GM20431 (cell line): ENCODE measurements at regions not wholly inside any gene's neighbourhood (a gene's known extent, or its start where the extent isn't known, plus 50 kb on each side); places are given as distances from the start of the nearest gene placed in this dataset.

Experiments
- in situ Hi-C: fragments of 300-500 bp; cut with MseI, MboI; formaldehyde crosslinking; loops from one replicate; pipeline ENCODE4 v1.15.0; 2020; ENCODE audit warnings: low sequenced_read_pairs; ENCODE audit not compliant: unreplicated experiment

DNA sequence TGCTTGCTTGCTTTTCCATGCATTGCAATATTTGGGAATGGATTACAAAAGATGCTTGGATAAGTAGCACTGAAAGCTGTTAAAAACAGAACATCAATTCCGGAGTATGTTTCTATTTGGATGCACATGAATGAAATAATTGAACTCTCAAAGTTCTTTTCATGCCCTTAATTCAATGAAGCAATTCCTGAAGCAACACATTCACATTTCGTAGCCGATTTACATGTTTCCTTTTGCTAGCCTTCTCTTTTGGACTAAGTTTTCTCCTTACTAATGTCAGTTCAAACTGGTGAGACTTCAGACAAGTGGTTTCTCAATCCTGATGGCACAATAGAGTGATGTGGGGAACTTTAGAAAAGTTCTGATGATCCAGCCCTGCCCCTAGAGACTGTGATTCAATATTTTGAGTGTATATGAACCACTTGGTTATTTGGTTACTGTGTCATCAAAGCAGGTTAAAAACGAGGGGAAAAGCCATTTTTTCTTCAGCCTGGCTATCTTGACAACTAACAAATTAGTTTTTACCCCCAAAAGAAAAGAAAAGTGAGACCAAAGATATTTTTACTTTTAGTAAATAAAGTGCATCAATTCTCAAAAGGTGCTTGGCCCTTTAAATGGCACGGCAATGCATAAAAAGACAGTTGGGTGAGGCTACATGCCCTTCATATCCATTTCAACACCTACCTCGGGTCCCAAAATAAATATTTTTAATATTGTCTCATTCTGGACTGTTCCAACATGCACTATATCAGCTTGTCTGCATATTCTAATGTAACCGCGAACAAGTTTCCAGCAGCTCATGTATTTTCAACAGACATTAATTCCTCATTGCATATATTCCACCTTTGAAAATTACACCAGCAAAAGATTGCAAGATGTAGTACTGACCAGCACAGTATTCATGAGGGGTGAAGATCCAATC, 90.1 kb upstream of the RPL34 start:
- in situ Hi-C loops = no loop called here

GRCh38 chr4:108529102-108529501, 91.3 kb upstream of the RPL34 start:
- in situ Hi-C loops = no loop called here

GRCh38 chr4:108527723-108528122, 92.7 kb upstream of the RPL34 start:
- in situ Hi-C loops = no loop called here

DNA sequence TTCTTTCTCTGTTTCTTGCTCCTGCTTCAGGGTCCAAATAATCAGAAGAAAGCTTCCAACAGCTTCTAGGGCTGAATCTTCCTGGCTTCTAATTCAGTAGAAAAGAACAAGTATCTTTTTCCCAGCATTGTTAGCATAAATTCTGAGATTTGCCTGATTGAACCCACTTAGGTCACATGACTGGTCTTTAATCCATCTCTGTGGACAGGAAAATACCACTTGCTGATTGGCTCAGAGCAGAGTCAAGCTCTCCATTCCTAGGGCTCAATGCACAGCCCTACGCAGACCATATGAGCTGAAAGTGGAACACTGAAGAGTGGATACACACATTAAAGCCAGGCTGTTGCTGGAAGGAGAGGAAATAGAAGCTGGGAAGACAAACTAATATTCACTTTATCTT, 99.6 kb upstream of the RPL34 start:
- in situ Hi-C loops = no loop called here

DNA sequence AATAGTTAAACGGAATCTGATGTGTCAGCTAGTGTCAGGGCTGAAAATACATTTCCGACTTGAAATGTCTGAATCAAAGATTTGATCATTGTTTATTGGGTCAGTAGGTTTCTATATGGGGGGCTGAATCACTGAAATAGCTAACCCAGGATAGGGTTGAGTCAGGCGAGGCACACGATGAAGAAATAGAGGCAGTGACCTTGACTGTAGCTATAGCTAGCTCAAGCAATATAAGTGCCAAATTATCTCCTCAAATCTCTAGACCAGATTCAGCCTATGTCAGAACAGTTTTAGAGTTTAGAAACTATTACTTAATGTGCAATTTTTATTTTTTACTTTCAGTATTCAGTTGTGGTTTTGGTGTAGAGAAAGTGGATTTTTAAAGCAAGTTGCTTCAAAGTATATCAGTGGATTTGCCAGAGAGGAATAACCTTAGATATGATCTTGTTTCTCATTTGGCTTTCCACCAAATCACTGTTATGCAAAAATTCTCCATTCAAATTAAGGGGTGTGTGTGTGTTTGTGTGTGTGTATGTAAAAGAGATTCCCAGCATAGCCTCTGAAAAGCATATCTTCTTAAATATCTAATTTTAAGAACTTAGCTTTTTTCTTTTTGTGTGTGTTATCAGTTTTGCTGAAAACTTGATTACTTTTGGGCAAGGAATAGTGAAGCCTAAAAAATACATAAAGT, 100.3 kb upstream of the RPL34 start:
- in situ Hi-C loops = no loop called here

- in situ Hi-C loops = no loop called here
Observed at GRCh38 chr4:108519208-108519833, 101.1 kb upstream of the RPL34 start.

GRCh38 chr4:108512615-108513505, 107.5 kb upstream of the RPL34 start:
- in situ Hi-C loops = no loop called here

- in situ Hi-C loops = no loop called here
Observed at GRCh38 chr4:108511618-108512017, 108.8 kb upstream of the RPL34 start.

DNA sequence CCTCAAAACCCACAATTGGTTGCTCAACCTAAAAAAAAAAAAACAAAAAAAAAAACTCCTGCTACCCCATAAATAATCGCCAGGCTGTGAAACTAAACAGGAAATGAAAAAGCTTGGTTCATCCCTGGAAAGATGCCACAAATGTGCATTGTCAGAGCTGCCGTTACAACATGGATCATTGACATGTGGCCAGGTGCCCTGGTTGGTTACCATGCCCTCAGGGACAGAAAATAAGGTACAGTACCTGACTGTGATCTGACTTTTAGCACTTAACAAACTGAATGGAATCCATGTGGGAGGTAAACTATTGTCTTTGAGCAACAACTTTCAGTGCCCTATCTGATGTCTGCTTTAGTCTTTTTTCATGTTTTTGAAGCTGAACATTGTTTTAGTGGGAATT, 118.0 kb upstream of the RPL34 start:
- in situ Hi-C loops = no loop called here

- in situ Hi-C loops = no loop called here
Observed at GRCh38 chr4:108498925-108499324, 121.5 kb upstream of the RPL34 start.

DNA sequence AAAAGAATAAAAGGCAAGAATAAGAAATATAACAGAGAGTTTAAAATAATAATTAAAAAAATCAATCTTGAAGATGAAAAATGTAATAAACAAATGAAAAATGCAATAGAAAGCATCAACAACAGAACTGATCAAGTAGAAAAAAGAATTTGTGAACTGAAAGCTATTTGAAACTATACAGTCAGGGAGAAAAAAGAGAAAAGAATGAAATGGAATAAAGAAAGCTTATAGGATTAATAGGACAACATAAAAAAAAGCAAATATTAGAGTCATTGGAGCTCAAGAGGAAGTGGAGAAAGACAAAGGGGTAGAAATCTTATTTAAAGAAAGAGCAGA, 126.8 kb upstream of the RPL34 start:
- in situ Hi-C loops = no loop called here

DNA sequence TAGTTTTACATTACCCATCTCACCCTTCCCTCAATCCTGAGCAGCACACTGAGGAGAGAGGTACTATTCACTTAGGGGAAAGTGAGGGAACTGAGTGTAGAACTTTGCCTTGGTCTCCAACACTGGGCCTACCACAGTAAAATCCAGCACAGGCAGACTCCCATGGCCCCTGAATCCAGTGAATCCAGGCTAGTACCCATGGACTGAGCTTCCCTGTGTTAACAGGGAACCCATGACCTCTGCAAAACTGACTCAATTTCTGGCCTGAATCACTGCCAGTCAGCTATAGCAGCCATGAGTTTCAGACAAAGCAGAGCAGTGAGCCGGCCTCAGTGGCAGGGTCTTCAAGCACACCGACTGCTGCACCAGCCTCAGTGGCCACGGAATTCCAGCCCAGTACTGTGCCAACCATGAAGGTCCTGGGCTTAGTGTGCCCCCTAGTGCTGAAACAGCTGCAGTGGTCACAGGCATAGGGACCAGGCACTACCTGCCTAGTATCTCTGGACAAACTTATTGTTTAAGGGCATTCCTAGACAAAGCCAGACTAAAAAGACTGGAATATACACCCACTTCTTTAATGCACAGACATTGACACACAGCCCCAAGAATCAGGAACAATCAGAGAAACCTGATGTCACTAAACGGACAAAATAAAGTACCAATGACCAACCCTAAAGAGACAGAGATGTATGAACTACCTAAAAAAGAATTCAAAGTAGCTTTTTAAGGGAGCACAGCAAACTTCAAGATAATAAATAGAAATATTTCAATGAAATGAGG, 127.4 kb upstream of the RPL34 start:
- in situ Hi-C loops = no loop called here

- in situ Hi-C loops = no loop called here
Observed at GRCh38 chr4:108488865-108489264, 131.5 kb upstream of the RPL34 start.

DNA sequence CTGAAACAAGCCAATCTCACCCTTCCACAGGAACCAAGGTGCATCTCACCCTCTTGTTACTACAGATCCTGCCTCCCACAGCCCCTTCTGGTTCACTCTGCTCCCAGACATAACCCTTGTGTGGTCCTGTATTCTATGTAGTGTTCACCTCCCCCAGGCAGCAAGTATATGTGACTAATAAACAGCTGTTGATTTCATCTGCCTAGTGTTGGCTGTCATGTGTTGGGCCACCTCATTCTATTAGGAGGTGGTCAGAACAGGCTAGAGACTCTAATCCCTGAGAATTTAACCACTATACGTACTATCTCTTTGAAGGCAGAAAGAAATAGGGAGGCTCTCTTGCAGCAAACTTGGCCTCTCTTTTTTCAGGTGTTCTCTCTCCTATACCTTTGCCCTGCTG, 134.3 kb upstream of the RPL34 start:
- in situ Hi-C loops = no loop called here

DNA sequence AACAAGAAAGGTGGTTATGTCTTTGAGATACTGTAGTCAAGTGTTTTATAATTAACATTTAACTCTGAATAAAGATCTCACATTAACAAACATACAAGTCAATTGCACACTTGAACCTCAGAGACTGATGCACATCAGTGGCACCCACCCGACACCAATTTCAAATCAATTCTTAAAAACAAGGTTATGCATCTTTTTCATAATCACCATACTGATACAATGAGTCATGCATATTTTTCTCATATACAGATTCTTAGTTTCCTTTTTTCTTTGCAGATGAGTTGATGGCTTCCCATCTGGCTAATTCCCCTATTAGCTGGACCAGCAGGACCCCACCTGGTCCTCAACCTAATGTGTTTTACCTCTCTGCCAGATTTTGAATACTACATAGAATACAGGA, 136.2 kb upstream of the RPL34 start:
- in situ Hi-C loops = no loop called here

DNA sequence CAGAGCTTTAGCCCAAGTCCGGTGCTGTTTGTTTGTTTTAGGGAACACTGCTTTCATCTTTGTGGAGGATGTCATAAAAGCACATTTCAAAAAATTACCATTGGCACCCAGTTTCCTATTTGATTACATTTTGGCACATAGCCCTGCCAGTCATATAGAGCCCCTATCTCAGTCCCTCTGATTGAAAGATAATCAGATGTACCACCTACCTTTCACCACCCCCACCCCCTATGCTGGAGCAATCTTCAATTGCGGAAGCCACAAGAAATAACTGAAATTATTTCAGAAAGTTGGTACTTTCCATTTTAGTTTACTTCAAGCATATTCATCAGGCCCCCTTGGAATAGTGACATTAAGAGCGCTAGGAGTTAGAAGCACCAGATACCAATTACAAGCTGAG, 136.7 kb upstream of the RPL34 start:
- in situ Hi-C loops = no loop called here

GRCh38 chr4:108483079-108483478, 137.3 kb upstream of the RPL34 start:
- in situ Hi-C loops = no loop called here

GRCh38 chr4:108480881-108481280, 139.5 kb upstream of the RPL34 start:
- in situ Hi-C loops = no loop called here

DNA sequence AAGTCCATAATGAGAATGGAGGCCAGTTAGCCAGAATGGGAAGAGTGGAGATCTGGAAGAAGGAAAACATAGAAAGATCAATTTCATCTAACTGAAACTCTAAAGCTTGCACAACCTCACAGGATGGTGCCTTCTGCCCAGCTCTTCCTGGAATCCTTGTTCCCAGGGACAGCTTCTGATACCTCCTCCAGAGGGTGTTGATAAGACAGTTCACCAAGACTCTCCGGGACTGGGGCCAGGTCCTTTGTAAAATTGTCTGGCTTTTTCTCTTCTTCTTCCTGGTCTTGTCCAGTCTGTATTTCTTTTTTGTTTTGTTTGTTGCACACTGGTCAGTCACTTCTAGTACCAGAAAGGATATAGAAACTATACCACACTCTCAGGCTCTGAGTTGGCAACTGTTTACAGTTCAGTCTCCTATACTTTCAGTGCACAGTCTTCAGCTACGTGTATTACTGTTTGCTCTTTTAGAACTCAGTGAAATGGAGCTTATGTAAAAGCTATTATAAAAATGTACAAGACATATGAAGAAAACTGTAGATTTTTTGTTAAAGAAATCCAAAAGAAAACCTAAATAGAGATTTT, 142.8 kb upstream of the RPL34 start:
- in situ Hi-C loops = no loop called here
